ENCODE measurements at regions not wholly inside any gene's neighbourhood (a gene's known extent, or its start where the extent isn't known, plus 50 kb on each side); places are given as distances from the start of the nearest gene placed in this dataset.

DNA sequence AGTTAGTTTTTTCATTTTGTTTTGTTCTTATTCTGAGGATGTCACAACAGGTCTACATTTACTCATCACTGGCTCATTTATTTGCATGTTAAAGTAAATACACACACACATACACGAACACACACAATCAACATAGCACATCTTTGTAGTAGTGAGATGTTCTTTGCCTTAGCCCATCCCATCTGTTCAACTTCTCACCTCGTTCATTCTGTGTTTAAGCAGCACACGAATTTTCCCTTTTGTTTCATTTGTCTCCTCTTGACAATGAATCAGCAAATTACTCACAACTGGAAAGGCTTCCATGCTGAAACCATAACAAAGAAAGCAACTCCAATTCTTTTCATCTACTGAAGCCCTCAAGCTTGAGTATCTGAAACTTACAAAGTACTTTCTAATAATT is 133.3 kb upstream of the CHRM3 start:
- FAIRE-seq (no peak), DNase-seq (ENCODE audit: low read depth) (peak; percentile 36)
- Histone ChIP-seq H2AFZ (ENCODE audit: low read depth, low read length) (peak overlapping the region; percentile 29), H3K4me1 (ENCODE audit: insufficient read depth, low read length) (no peaks in the 10 kb centered on the region), H3K4me3 (ENCODE audit: insufficient read depth, low read depth, low read length) (no peak overlapping the region), H3K79me2 (ENCODE audit: insufficient read depth, low read length) (no peaks in the 10 kb centered on the region), H3K9ac (ENCODE audit: low read length) (no peak overlapping the region), H3K4me2 (ENCODE audit: low read length) (peak overlapping the region; percentile 34), H3K9me3 (ENCODE audit: insufficient read depth, low read depth, low read length) (no peaks in the 10 kb centered on the region), H3K27me3 (ENCODE audit: insufficient read depth, low read length) (no peaks in the 10 kb centered on the region), H3K27ac (ENCODE audit: low read depth, low read length) (no peak overlapping the region), H3K36me3 (ENCODE audit: insufficient read depth, low read length) (no peaks in the 10 kb centered on the region), H4K20me1 (ENCODE audit: insufficient read depth, low read length) (no peaks in the 10 kb centered on the region)
- H3K4me1 Mint-ChIP-seq (ENCODE audit: low read depth, unreplicated experiment), result peaks cover 6% of the 10 kb centered on the region
- H3K9me3 Mint-ChIP-seq (ENCODE audit: unreplicated experiment), result peaks cover 3% of the 10 kb centered on the region
- no peak for TF ChIP-seq EZH2 (IDR thresholded peaks at IDR 0.05; ENCODE audit: insufficient read depth, low read length)
- TF ChIP-seq, protein P1, sequence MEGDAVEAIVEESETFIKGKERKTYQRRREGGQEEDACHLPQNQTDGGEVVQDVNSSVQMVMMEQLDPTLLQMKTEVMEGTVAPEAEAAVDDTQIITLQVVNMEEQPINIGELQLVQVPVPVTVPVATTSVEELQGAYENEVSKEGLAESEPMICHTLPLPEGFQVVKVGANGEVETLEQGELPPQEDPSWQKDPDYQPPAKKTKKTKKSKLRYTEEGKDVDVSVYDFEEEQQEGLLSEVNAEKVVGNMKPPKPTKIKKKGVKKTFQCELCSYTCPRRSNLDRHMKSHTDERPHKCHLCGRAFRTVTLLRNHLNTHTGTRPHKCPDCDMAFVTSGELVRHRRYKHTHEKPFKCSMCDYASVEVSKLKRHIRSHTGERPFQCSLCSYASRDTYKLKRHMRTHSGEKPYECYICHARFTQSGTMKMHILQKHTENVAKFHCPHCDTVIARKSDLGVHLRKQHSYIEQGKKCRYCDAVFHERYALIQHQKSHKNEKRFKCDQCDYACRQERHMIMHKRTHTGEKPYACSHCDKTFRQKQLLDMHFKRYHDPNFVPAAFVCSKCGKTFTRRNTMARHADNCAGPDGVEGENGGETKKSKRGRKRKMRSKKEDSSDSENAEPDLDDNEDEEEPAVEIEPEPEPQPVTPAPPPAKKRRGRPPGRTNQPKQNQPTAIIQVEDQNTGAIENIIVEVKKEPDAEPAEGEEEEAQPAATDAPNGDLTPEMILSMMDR (IDR thresholded peaks at IDR 0.05; ENCODE audit: insufficient read depth, low read depth, low read length), result no peak
- no peaks in the 10 kb centered on the region for H3K27me3 Mint-ChIP-seq (ENCODE audit: low read depth, unreplicated experiment)
- H3K27ac Mint-ChIP-seq (ENCODE audit: unreplicated experiment), result no peak overlapping the region
- H3K4me3 Mint-ChIP-seq (ENCODE audit: unreplicated experiment), result no peak overlapping the region
- H3K36me3 Mint-ChIP-seq (ENCODE audit: low read depth, unreplicated experiment), result no peaks in the 10 kb centered on the region

- FAIRE-seq, result no peak
- H4K20me1 ChIP-seq (ENCODE audit: insufficient read depth, low read length), result no peaks in the 10 kb centered on the region
Observed at GRCh38 chr1:239250353-239251035, 135.9 kb upstream of the CHRM3 start.

GRCh38 chr1:239247285-239247684 is 139.1 kb upstream of the CHRM3 start:
- Histone ChIP-seq H4K20me1 (ENCODE audit: insufficient read depth, low read length) (no peaks in the 10 kb centered on the region), H2AFZ (ENCODE audit: low read depth, low read length) (no peak overlapping the region), H3K27me3 (ENCODE audit: insufficient read depth, low read length) (no peaks in the 10 kb centered on the region), H3K4me1 (ENCODE audit: insufficient read depth, low read length) (no peaks in the 10 kb centered on the region), H3K4me2 (ENCODE audit: low read length) (no peak overlapping the region), H3K9ac (ENCODE audit: low read length) (no peak overlapping the region), H3K79me2 (ENCODE audit: insufficient read depth, low read length) (no peaks in the 10 kb centered on the region), H3K27ac (ENCODE audit: low read depth, low read length) (no peak overlapping the region), H3K9me3 (ENCODE audit: insufficient read depth, low read depth, low read length) (no peaks in the 10 kb centered on the region), H3K4me3 (ENCODE audit: insufficient read depth, low read depth, low read length) (no peak overlapping the region), H3K36me3 (ENCODE audit: insufficient read depth, low read length) (no peaks in the 10 kb centered on the region)
- Mint-ChIP-seq H3K9me3 (ENCODE audit: unreplicated experiment) (no peaks in the 10 kb centered on the region), H3K4me3 (ENCODE audit: unreplicated experiment) (no peak overlapping the region), H3K27ac (ENCODE audit: unreplicated experiment) (no peak overlapping the region), H3K4me1 (ENCODE audit: low read depth, unreplicated experiment) (peaks cover 3% of the 10 kb centered on the region), H3K27me3 (ENCODE audit: low read depth, unreplicated experiment) (no peaks in the 10 kb centered on the region), H3K36me3 (ENCODE audit: low read depth, unreplicated experiment) (no peaks in the 10 kb centered on the region)
- TF ChIP-seq, protein P1 (IDR thresholded peaks at IDR 0.05; ENCODE audit: insufficient read depth, low read depth, low read length), result no peak
- no peak for TF ChIP-seq EZH2 (IDR thresholded peaks at IDR 0.05; ENCODE audit: insufficient read depth, low read length)
- no peak for FAIRE-seq
- DNase-seq (ENCODE audit: low read depth), result peak; percentile 19

More at GRCh38 chr1:239250353-239251035, 135.9 kb upstream of the CHRM3 start:
- no peak overlapping the region for H3K27ac Mint-ChIP-seq (ENCODE audit: unreplicated experiment)
- Histone ChIP-seq H2AFZ (ENCODE audit: low read depth, low read length) (no peak overlapping the region), H3K4me3 (ENCODE audit: insufficient read depth, low read depth, low read length) (no peak overlapping the region), H3K36me3 (ENCODE audit: insufficient read depth, low read length) (no peaks in the 10 kb centered on the region), H3K9ac (ENCODE audit: low read length) (no peak overlapping the region), H3K27ac (ENCODE audit: low read depth, low read length) (no peak overlapping the region), H3K4me2 (ENCODE audit: low read length) (no peak overlapping the region), H3K27me3 (ENCODE audit: insufficient read depth, low read length) (no peaks in the 10 kb centered on the region), H3K79me2 (ENCODE audit: insufficient read depth, low read length) (no peaks in the 10 kb centered on the region), H3K9me3 (ENCODE audit: insufficient read depth, low read depth, low read length) (no peaks in the 10 kb centered on the region), H3K4me1 (ENCODE audit: insufficient read depth, low read length) (no peaks in the 10 kb centered on the region)
- H3K9me3 Mint-ChIP-seq (ENCODE audit: unreplicated experiment), result no peaks in the 10 kb centered on the region
- no peak overlapping the region for H3K4me3 Mint-ChIP-seq (ENCODE audit: unreplicated experiment)
- peak; percentile 10 for DNase-seq (ENCODE audit: low read depth)
- H3K27me3 Mint-ChIP-seq (ENCODE audit: low read depth, unreplicated experiment), result no peaks in the 10 kb centered on the region
- H3K36me3 Mint-ChIP-seq (ENCODE audit: low read depth, unreplicated experiment), result no peaks in the 10 kb centered on the region
- H3K4me1 Mint-ChIP-seq (ENCODE audit: low read depth, unreplicated experiment), result peaks cover 7% of the 10 kb centered on the region
- TF ChIP-seq EZH2 (IDR thresholded peaks at IDR 0.05; ENCODE audit: insufficient read depth, low read length), result no peak
- TF ChIP-seq, protein P1 (IDR thresholded peaks at IDR 0.05; ENCODE audit: insufficient read depth, low read depth, low read length), result no peak

Data from astrocyte (in vitro differentiated cells and primary cell).